ENCODE measurements at regions not wholly inside any gene's neighbourhood (a gene's known extent, or its start where the extent isn't known, plus 50 kb on each side); places are given as distances from the start of the nearest gene placed in this dataset.

- H3K9me3 Mint-ChIP-seq: peaks cover 28% of the 10 kb centered on the region
- no peak overlapping the region for H3K4me3 Mint-ChIP-seq
- no peak overlapping the region for H3K27ac Mint-ChIP-seq
- no peaks in the 10 kb centered on the region for H3K36me3 Mint-ChIP-seq (ENCODE audit: low read depth)
- intact Hi-C loops (cut with micrococcal nuclease): no loop called here
- no peaks in the 10 kb centered on the region for H3K4me1 Mint-ChIP-seq (ENCODE audit: low read depth)
- no peaks in the 10 kb centered on the region for H3K27me3 Mint-ChIP-seq
Measured at GRCh38 chr1:80836505-80836904, 964.2 kb upstream of the ADGRL2 start.

GRCh38 chr1:80827666-80828065 lies 973.1 kb upstream of the ADGRL2 start:
- Mint-ChIP-seq H3K27ac (no peak overlapping the region), H3K4me3 (no peak overlapping the region), H3K27me3 (no peaks in the 10 kb centered on the region), H3K36me3 (ENCODE audit: low read depth) (no peaks in the 10 kb centered on the region), H3K4me1 (ENCODE audit: low read depth) (no peaks in the 10 kb centered on the region), H3K9me3 (peaks cover 9% of the 10 kb centered on the region)
- intact Hi-C loops (cut with micrococcal nuclease): no loop called here

GRCh38 chr1:80825067-80825466 lies 975.7 kb upstream of the ADGRL2 start:
- intact Hi-C loops (cut with micrococcal nuclease): no loop called here
- Mint-ChIP-seq H3K27ac (no peak overlapping the region), H3K4me3 (no peak overlapping the region), H3K4me1 (ENCODE audit: low read depth) (no peaks in the 10 kb centered on the region), H3K36me3 (ENCODE audit: low read depth) (no peaks in the 10 kb centered on the region), H3K27me3 (no peaks in the 10 kb centered on the region), H3K9me3 (peaks cover 9% of the 10 kb centered on the region)

DNA sequence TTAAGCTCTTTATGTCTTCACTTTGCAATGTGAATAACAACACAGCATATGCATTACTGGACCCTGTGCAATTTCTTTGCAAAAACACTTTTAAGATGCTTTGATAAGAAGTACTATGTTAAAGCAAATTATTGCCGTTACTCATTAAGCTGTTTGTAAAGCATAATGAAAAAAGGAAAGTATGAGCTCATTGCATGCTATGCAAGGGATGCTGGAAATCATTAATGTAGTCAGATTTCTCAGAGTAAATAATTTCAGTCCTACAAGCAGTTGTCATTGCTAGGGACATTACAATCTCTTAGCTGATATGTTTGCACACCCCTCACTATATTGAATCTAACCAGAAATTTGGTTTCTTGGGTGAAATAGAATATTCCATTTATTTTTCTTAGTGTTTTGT lies 982.5 kb upstream of the ADGRL2 start:
- no peak overlapping the region for H3K4me3 Mint-ChIP-seq
- no peaks in the 10 kb centered on the region for H3K4me1 Mint-ChIP-seq (ENCODE audit: low read depth)
- H3K27ac Mint-ChIP-seq: no peak overlapping the region
- H3K36me3 Mint-ChIP-seq (ENCODE audit: low read depth): no peaks in the 10 kb centered on the region
- intact Hi-C loops (cut with micrococcal nuclease): no loop called here
- no peaks in the 10 kb centered on the region for H3K27me3 Mint-ChIP-seq
- no peaks in the 10 kb centered on the region for H3K9me3 Mint-ChIP-seq

- no peaks in the 10 kb centered on the region for H3K36me3 Mint-ChIP-seq (ENCODE audit: low read depth)
- H3K4me1 Mint-ChIP-seq (ENCODE audit: low read depth): no peaks in the 10 kb centered on the region
- no peak overlapping the region for H3K4me3 Mint-ChIP-seq
- intact Hi-C loops (cut with micrococcal nuclease): no loop called here
- H3K9me3 Mint-ChIP-seq: peaks cover 7% of the 10 kb centered on the region
- H3K27ac Mint-ChIP-seq: no peak overlapping the region
- no peaks in the 10 kb centered on the region for H3K27me3 Mint-ChIP-seq
Measured at GRCh38 chr1:80807981-80808380, 992.8 kb upstream of the ADGRL2 start.

GRCh38 chr1:80806431-80806830 lies 994.3 kb upstream of the ADGRL2 start:
- Mint-ChIP-seq H3K27ac (no peak overlapping the region), H3K27me3 (no peaks in the 10 kb centered on the region), H3K9me3 (peaks cover 7% of the 10 kb centered on the region), H3K36me3 (ENCODE audit: low read depth) (no peaks in the 10 kb centered on the region), H3K4me1 (ENCODE audit: low read depth) (no peaks in the 10 kb centered on the region), H3K4me3 (no peak overlapping the region)
- intact Hi-C loops (cut with micrococcal nuclease): no loop called here

DNA sequence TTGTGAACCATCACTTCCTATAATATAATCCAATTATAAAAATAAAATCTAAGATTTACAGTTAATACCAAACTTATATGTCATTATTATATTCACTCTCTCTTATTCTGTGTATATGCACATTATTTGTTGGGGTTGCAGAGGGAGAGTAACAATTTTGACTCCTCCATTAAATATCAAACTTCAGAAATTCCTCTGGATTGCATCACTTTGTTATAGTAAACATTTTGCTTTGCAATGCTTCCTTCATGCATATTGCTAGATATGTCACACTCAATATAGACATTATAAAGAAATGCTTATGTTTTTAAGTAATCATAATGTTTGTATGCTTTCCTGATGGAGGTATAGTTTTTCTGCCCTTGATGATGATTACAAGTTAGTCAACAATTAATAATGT lies 999.0 kb upstream of the ADGRL2 start:
- no peak overlapping the region for H3K27ac Mint-ChIP-seq
- intact Hi-C loops (cut with micrococcal nuclease): no loop called here
- no peaks in the 10 kb centered on the region for H3K36me3 Mint-ChIP-seq (ENCODE audit: low read depth)
- no peaks in the 10 kb centered on the region for H3K4me1 Mint-ChIP-seq (ENCODE audit: low read depth)
- H3K4me3 Mint-ChIP-seq: no peak overlapping the region
- H3K9me3 Mint-ChIP-seq: peaks cover 7% of the 10 kb centered on the region
- H3K27me3 Mint-ChIP-seq: no peaks in the 10 kb centered on the region

DNA sequence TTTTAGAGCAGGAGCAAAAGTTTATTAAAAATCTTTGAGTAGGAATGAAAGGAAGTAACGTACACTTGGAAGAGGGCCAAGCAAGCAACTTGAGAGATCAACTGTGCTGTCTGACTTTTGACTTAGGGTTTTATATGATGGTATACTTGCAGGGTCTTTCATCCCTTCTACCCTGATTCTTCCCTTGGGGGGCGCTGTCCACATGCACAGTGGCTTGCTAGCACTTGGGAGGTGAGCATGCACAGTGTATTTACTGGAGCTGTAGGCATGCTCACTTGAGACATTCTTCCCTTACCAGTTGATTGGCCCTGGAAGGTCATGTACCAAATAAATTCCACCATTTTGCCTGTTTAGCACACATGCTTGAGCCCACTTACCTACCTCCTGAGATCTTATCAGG lies 1001.3 kb upstream of the ADGRL2 start:
- Mint-ChIP-seq H3K36me3 (ENCODE audit: low read depth) (no peaks in the 10 kb centered on the region), H3K4me1 (ENCODE audit: low read depth) (no peaks in the 10 kb centered on the region), H3K27ac (no peak overlapping the region), H3K4me3 (no peak overlapping the region), H3K9me3 (peaks cover under 1% of the 10 kb centered on the region), H3K27me3 (no peaks in the 10 kb centered on the region)
- intact Hi-C loops (cut with micrococcal nuclease): no loop called here

DNA sequence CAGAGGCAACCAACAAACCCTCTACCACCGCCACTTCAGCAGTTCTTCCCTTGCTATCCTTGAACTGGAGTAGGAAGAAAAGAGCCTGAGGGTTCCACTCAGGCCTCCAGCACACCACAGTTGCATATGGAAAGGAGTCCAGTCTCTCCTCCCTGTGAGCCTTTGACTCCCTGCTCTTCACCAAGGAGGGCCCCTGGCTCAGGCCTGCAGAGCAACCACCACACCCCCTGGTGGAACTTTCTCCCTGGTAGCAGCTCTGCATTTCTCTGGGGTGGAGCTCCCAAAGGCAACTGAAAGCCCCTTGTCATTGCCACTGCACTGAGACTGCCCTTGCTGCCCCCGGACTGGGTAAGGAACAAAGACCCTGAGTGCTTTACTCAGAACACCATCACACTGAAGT lies 1021.5 kb upstream of the ADGRL2 start:
- Mint-ChIP-seq H3K9me3 (peaks cover 53% of the 10 kb centered on the region), H3K27ac (no peak overlapping the region), H3K36me3 (ENCODE audit: low read depth) (no peaks in the 10 kb centered on the region), H3K27me3 (no peaks in the 10 kb centered on the region), H3K4me3 (no peak overlapping the region), H3K4me1 (ENCODE audit: low read depth) (no peaks in the 10 kb centered on the region)
- intact Hi-C loops (cut with micrococcal nuclease): no loop called here

DNA sequence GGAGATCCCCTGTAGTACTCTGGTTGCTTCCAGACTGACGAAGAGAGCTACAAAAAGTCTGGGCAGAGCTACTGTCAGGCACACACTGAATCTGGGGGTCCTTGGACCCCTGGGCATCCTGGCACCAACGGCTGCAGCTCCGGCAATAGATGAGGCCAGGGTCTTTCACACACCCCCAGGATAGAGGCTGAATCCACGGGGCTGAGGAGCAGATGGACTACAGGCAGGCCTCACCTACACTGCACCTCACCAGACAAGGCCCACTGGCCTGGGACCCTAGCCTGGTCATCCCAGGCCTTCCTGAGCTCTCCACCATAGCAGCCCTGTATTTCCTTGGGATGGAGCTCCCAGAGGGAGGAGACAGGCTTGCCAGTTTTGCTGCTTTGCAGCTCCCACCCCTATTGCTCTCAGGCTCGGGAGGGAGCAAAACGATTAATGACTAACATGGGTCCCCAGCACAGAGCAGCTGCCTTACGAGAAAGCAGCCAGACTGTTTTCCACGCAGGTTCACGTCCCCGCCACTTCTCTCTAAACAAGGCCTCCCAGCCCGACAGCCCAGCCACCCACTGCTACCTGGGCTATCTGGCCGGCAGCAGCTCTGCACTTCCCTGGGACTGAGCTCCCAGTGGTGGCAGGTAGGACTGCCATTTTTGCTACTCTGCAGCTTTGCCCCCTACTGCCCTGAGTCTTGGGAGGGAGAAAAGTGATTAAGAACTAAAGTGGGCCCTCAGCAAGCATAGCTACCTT lies 1022.5 kb upstream of the ADGRL2 start:
- no peaks in the 10 kb centered on the region for H3K27me3 Mint-ChIP-seq
- H3K4me3 Mint-ChIP-seq: no peak overlapping the region
- H3K4me1 Mint-ChIP-seq (ENCODE audit: low read depth): no peaks in the 10 kb centered on the region
- H3K36me3 Mint-ChIP-seq (ENCODE audit: low read depth): no peaks in the 10 kb centered on the region
- intact Hi-C loops (cut with micrococcal nuclease): no loop called here
- H3K9me3 Mint-ChIP-seq: peaks cover 53% of the 10 kb centered on the region
- no peak overlapping the region for H3K27ac Mint-ChIP-seq

- H3K36me3 Mint-ChIP-seq (ENCODE audit: low read depth): no peaks in the 10 kb centered on the region
- H3K27me3 Mint-ChIP-seq: no peaks in the 10 kb centered on the region
- H3K27ac Mint-ChIP-seq: no peak overlapping the region
- H3K4me3 Mint-ChIP-seq: no peak overlapping the region
- intact Hi-C loops (cut with micrococcal nuclease): no loop called here
- H3K4me1 Mint-ChIP-seq (ENCODE audit: low read depth): no peaks in the 10 kb centered on the region
- peaks cover 37% of the 10 kb centered on the region for H3K9me3 Mint-ChIP-seq
Measured at GRCh38 chr1:80776266-80776665, 1024.5 kb upstream of the ADGRL2 start.

- Mint-ChIP-seq H3K27ac (no peak overlapping the region), H3K9me3 (peaks cover 3% of the 10 kb centered on the region), H3K27me3 (no peaks in the 10 kb centered on the region), H3K4me3 (no peak overlapping the region), H3K4me1 (ENCODE audit: low read depth) (no peaks in the 10 kb centered on the region), H3K36me3 (ENCODE audit: low read depth) (no peaks in the 10 kb centered on the region)
- intact Hi-C loops (cut with micrococcal nuclease): no loop called here
Measured at GRCh38 chr1:80769208-80769750, 1031.5 kb upstream of the ADGRL2 start.

DNA sequence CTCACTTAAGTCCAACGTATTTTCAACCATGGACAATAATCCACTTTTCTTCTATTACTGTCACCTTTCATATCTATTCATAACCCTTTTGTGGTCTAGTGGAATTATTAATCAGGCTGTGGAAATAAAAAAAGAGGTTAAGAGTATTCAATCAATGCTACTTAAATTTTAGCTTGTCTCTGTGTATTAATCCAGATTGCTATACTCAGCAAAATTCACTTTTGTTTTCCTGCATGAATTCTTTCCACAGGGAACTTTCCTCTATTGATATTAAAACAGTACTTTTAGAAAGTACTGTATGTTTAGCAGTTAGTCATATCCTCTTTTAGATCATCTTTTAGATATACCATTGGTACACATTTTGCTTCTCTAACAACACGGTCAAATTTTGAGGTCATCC lies 1033.0 kb upstream of the ADGRL2 start:
- Mint-ChIP-seq H3K36me3 (ENCODE audit: low read depth) (no peaks in the 10 kb centered on the region), H3K4me1 (ENCODE audit: low read depth) (no peaks in the 10 kb centered on the region), H3K27ac (no peak overlapping the region), H3K4me3 (no peak overlapping the region), H3K27me3 (no peaks in the 10 kb centered on the region), H3K9me3 (peaks cover 13% of the 10 kb centered on the region)
- intact Hi-C loops (cut with micrococcal nuclease): no loop called here

GRCh38 chr1:80759354-80759753 lies 1041.4 kb upstream of the ADGRL2 start:
- H3K27me3 Mint-ChIP-seq: no peaks in the 10 kb centered on the region

DNA sequence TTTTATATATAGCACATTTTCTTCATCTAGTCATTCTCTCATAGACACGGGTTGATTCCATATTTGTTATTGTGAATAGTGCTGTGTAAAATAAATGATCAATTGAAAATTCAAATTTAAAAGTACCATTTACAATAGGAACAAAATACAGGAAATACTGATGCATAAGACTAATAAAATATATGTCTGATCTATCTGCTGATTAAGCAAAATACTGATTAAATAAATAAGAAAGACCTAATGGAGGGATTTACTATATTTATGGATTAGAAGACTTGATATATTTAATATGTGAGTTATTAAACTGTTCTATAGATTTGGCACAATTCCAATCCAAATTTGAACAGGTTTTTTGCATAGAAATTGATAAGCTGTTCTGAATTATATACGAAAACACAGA lies 1044.8 kb upstream of the ADGRL2 start:
- intact Hi-C loops (cut with micrococcal nuclease): no loop called here
- H3K36me3 Mint-ChIP-seq (ENCODE audit: low read depth): no peaks in the 10 kb centered on the region
- no peak overlapping the region for H3K27ac Mint-ChIP-seq
- H3K4me1 Mint-ChIP-seq (ENCODE audit: low read depth): no peaks in the 10 kb centered on the region
- peaks cover 34% of the 10 kb centered on the region for H3K9me3 Mint-ChIP-seq
- H3K27me3 Mint-ChIP-seq: no peaks in the 10 kb centered on the region
- H3K4me3 Mint-ChIP-seq: no peak overlapping the region

More at GRCh38 chr1:80759354-80759753, 1041.4 kb upstream of the ADGRL2 start:
- intact Hi-C loops (cut with micrococcal nuclease): no loop called here
- no peak overlapping the region for H3K27ac Mint-ChIP-seq
- H3K4me1 Mint-ChIP-seq (ENCODE audit: low read depth): no peaks in the 10 kb centered on the region
- no peaks in the 10 kb centered on the region for H3K36me3 Mint-ChIP-seq (ENCODE audit: low read depth)
- peaks cover 27% of the 10 kb centered on the region for H3K9me3 Mint-ChIP-seq
- H3K4me3 Mint-ChIP-seq: no peak overlapping the region

All from dendritic cell treated with granulocyte-macrophage colony-stimulating factor and Interleukin-4, amounts not matched to agents 40 ng/mL and 50 ng/mL, for 4 days (primary cell).